Fibroblast of lung (primary cell): ENCODE measurements at regions not wholly inside any gene's neighbourhood (a gene's known extent, or its start where the extent isn't known, plus 50 kb on each side); places are given as distances from the start of the nearest gene placed in this dataset.

Source experiments
- EZH2 ChIP-seq: IDR thresholded peaks from 2 replicates; pipeline ENCODE4 v1.5.1; 2012; ENCODE audit warnings: low read length, control low read depth, mild to moderate bottlenecking; ENCODE audit errors: missing control alignments
- TF ChIP-seq, protein P1 (sequence below), 2 donors: IDR thresholded peaks in 1 of 2; conservative IDR thresholded peaks in 1 of 2; 1 replicate in 1 of 2; 2 replicates in 1 of 2; pipeline ENCODE4 v1.5.1; 2011 to 2012; ENCODE audit warnings: low read length in 2 of 2, control low read depth in 1 of 2, inconsistent platforms in 1 of 2, low read depth in 1 of 2, mild to moderate bottlenecking in 1 of 2

DNA sequence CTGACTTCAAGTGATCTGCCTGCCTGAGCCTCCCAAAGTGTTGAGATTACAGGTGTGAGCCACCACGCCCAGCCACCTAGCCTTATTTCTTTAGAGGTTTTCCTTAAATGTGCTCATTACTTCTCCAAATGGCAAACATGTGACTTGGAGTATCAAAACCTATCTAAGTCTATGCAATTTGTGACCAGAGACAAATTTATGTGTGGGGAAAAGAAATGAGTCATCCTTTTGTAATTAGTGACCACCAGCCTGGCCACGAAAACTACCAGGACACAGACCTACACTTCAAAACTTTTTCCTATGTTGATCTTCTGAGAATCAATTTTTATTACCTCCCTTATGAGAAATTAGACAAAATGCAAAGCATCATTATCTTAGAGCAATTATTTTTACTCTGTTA, 64.6 kb upstream of the OGFRL1 start:
- TF ChIP-seq, protein P1, sequence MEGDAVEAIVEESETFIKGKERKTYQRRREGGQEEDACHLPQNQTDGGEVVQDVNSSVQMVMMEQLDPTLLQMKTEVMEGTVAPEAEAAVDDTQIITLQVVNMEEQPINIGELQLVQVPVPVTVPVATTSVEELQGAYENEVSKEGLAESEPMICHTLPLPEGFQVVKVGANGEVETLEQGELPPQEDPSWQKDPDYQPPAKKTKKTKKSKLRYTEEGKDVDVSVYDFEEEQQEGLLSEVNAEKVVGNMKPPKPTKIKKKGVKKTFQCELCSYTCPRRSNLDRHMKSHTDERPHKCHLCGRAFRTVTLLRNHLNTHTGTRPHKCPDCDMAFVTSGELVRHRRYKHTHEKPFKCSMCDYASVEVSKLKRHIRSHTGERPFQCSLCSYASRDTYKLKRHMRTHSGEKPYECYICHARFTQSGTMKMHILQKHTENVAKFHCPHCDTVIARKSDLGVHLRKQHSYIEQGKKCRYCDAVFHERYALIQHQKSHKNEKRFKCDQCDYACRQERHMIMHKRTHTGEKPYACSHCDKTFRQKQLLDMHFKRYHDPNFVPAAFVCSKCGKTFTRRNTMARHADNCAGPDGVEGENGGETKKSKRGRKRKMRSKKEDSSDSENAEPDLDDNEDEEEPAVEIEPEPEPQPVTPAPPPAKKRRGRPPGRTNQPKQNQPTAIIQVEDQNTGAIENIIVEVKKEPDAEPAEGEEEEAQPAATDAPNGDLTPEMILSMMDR (conservative IDR thresholded peaks at IDR 0.05 in 1 of 2, IDR thresholded peaks at IDR 0.05 in 1 of 2; ENCODE audit: low read depth in 1 of 2, low read length in 2 of 2): no peak
- TF ChIP-seq EZH2: no peak
